ENCODE measurements at regions not wholly inside any gene's neighbourhood (a gene's known extent, or its start where the extent isn't known, plus 50 kb on each side); places are given as distances from the start of the nearest gene placed in this dataset.

DNA sequence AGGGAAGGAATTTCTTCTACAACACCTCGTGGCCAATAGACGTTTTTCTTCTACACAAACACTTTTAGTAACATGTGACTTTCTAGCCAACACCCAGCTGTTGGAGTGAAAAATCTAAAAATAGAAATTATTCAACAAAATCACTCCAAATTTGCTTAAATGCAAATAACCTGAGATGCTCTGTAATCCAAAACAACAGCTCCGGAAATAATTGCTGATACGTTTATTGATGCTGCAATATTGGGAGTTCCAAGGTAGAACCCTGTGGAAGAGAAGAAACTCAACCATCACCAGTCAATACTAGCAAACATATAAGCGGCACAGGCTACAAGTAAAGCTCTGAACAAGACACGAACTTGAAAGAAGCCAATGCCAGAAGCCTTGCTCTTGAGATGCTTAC is 230.6 kb downstream of the ALDH8A1 start:
- TF ChIP-seq, protein P1, sequence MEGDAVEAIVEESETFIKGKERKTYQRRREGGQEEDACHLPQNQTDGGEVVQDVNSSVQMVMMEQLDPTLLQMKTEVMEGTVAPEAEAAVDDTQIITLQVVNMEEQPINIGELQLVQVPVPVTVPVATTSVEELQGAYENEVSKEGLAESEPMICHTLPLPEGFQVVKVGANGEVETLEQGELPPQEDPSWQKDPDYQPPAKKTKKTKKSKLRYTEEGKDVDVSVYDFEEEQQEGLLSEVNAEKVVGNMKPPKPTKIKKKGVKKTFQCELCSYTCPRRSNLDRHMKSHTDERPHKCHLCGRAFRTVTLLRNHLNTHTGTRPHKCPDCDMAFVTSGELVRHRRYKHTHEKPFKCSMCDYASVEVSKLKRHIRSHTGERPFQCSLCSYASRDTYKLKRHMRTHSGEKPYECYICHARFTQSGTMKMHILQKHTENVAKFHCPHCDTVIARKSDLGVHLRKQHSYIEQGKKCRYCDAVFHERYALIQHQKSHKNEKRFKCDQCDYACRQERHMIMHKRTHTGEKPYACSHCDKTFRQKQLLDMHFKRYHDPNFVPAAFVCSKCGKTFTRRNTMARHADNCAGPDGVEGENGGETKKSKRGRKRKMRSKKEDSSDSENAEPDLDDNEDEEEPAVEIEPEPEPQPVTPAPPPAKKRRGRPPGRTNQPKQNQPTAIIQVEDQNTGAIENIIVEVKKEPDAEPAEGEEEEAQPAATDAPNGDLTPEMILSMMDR (conservative IDR thresholded peaks at IDR 0.05 in 1 of 2, IDR thresholded peaks at IDR 0.05 in 1 of 2; ENCODE audit: low read depth in 1 of 2, low read length in 2 of 2) = no peak
- no peak for TF ChIP-seq EZH2 (IDR thresholded peaks at IDR 0.05; ENCODE audit: low read length, missing control alignments)
